Psoas muscle (tissue), 7 donors: ENCODE measurements at regions not wholly inside any gene's neighbourhood (a gene's known extent, or its start where the extent isn't known, plus 50 kb on each side); places are given as distances from the start of the nearest gene placed in this dataset.
A peak's percentile ranks its signal among the peaks of the same experiment; 100 is the strongest.

ENCODE experiments used
- ATAC-seq, 4 donors: fragments of 200-7000 bp; cut with Tn5 transposase; one replicate each; pipeline ENCODE4 v1.9.1; 2020; ENCODE audit warnings: moderate library complexity in 3 of 4, mild to moderate bottlenecking in 2 of 4
- DNase-seq, 2 donors: peaks; one replicate each; pipeline ENCODE4 v3.0.0-alpha.2; 2020
- H3K27ac ChIP-seq: fragments of 200-600 bp; one replicate; pipeline ENCODE4 v1.8.0; 2022
- H3K27me3 ChIP-seq, 3 donors: fragments of 200-600 bp in 1 of 3; one replicate each; pipeline versions ENCODE4 v1.6.1 to v1.8.0; 2013 to 2022; ENCODE audit warnings: low read length in 2 of 3, mild to moderate bottlenecking in 2 of 3, moderate library complexity in 1 of 3; ENCODE audit not compliant: insufficient read depth in 3 of 3
- H3K36me3 ChIP-seq, 2 donors: fragments of 200-600 bp in 1 of 2; one replicate each; pipeline versions ENCODE4 v1.6.1 to v1.8.0; 2013 to 2022; ENCODE audit warnings: low read depth in 1 of 2, mild to moderate bottlenecking in 1 of 2, moderate library complexity in 1 of 2; ENCODE audit not compliant: insufficient read depth in 1 of 2
- H3K4me1 ChIP-seq: fragments of 200-600 bp; one replicate; pipeline ENCODE4 v1.8.0; 2022
- H3K4me3 ChIP-seq: fragments of 200-600 bp; one replicate; pipeline ENCODE4 v1.8.0; 2022; ENCODE audit warnings: mild to moderate bottlenecking
- H3K9me3 ChIP-seq: fragments of 200-600 bp; one replicate; pipeline ENCODE4 v1.8.0; 2022
- CTCF ChIP-seq: fragments of 200-600 bp; IDR thresholded peaks from one replicate; pipeline ENCODE4 v1.8.0; 2022; ENCODE audit warnings: antibody characterized with exemption
- WGBS, 3 donors: extraction: QIAGEN DNeasy Blood & Tissue Kit; methylation state at CpG; one replicate each; pipeline versions ENCODE4 v1.1.6 to v1.1.7; 2013; 5-methylcytosine and 5-hydroxymethylcytosine counted together
- intact Hi-C, 2 donors: fragments of 100-400 bp; cut with DNase I; formaldehyde crosslinking; loops; one replicate each; pipeline versions ENCODE4 v1.11.0 to v1.14.2; 2022
- donor health status: healthy with polysubstance abuse.
- donor health status: DM: no; HTN: no; CAD: no; lungs with moderate emphysema.
- donor health status: Bipolar disorder and iron deficiency.
- donor health status: healthy.
- donor health status: DM: yes; HTN: yes; CAD: no.
- donor health status: DM: no; HTN: no; CAD: no.
- donor health status: DM: yes; HTN: yes; CAD: no.

GRCh38 chr4:123121241-123121907, 199.0 kb upstream of the NUDT6 start:
- ATAC-seq (no peak), DNase-seq (no peak)
- H3K27me3 ChIP-seq: no peaks in the 10 kb centered on the region
- peaks cover 0 to 3% of the 10 kb centered on the region in 2 donors for H3K36me3 ChIP-seq
- no peak overlapping the region for H3K27ac ChIP-seq
- WGBS, 3 donors: 82 to 88% (median 86%) methylated on average over 2 of the region's 2 CpGs
- H3K4me3 ChIP-seq: no peak overlapping the region
- H3K4me1 ChIP-seq: no peaks in the 10 kb centered on the region
- no peaks in the 10 kb centered on the region for H3K9me3 ChIP-seq
- intact Hi-C loops: loop anchor here in 1 of 2 donors (10.0 kb wide), 1 partner anchor 533 kb away; no protein-coding TSS in a partner anchor
- TF ChIP-seq CTCF: no peak

DNA sequence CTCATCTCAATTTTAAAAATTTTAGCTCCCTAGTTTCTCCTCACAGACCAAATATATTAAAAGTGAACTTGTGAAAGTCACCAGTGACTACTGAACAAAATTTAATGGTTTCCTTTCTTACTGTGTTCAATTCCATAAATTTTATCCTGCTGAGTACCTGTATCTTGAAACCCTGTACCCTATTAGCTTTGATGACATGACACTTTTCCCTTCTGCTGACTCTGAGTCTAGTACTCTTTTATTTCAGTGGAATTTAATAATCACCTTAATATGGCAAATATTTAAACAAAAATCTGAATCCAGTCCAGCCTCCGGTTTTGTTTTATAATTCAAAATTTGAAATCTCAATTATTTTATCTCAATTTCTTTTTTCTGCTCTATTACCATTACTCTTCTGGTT, 203.1 kb upstream of the NUDT6 start:
- Histone ChIP-seq H3K4me3 (no peak overlapping the region), H3K9me3 (no peaks in the 10 kb centered on the region), H3K27me3 (no peaks in the 10 kb centered on the region), H3K36me3 (peaks cover 0 to 3% of the 10 kb centered on the region in 2 donors), H3K4me1 (no peaks in the 10 kb centered on the region), H3K27ac (no peak overlapping the region)
- ATAC-seq (no peak), DNase-seq (no peak)
- intact Hi-C loops: loop anchor here in 1 of 2 donors (5.0 to 10.0 kb wide), 3 partner anchors 272 to 987 kb away; partner anchors contain the start of gene SPRY1
- no peak for TF ChIP-seq CTCF
- WGBS, 3 donors: 85 to 89% (median 88%) methylated on average over 1 of the region's 1 CpG

DNA sequence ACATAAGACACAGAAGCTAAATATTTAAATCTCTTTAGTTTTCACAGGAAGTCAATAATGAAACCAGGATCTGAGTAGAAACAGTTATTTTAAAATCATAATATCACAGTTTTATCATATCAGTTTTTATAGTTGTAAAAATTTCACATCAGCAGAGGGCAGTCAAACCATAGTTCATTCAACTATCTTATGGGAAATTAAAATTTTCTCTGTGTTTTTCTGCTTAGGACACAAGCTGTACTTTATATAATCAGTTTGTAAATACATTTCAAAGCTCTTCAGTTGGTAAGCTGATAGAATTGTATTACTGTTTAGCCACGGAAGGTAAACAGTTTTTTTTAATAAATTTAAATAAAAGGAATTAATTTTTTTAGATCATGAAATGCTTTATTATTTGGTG, 204.8 kb upstream of the NUDT6 start:
- ATAC-seq: no peak
- no peaks in the 10 kb centered on the region for H3K4me1 ChIP-seq
- 42 to 58% (median 55%) methylated on average over 1 of the region's 1 CpG for WGBS, 3 donors
- peak; percentile 37 for TF ChIP-seq CTCF
- H3K9me3 ChIP-seq: no peaks in the 10 kb centered on the region
- H3K36me3 ChIP-seq: no peaks in the 10 kb centered on the region
- intact Hi-C loops: loop anchor here in 1 of 2 donors (5.0 to 10.0 kb wide), 3 partner anchors 270 to 985 kb away; partner anchors contain the start of gene SPRY1
- H3K27me3 ChIP-seq: no peaks in the 10 kb centered on the region
- H3K27ac ChIP-seq: no peak overlapping the region
- no peak overlapping the region for H3K4me3 ChIP-seq
- DNase-seq: no peak

DNA sequence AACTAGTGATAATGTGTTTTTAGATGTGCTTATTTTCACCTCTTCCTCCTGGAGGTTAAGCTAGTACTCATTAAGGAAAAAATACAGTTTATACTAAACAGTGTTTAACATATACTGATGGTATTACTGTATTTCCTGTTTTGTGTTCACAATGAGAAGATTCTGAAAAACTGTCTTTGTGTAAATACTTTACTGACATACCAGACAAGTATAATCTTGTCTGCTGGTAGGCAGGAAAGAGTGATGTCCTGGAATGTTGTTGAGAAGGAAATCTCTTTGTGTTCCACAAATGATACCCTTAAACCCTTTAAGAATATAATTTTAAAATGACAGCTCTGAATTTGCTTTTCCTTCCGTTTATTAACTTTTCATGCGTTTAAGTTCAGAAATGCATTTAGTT, 205.5 kb upstream of the NUDT6 start:
- no peaks in the 10 kb centered on the region for H3K9me3 ChIP-seq
- intact Hi-C loops: loop anchor here in 1 of 2 donors (5.0 to 10.0 kb wide), 3 partner anchors 269 to 984 kb away; partner anchors contain the start of gene SPRY1
- no peak for ATAC-seq
- no peak for DNase-seq
- no peak overlapping the region for H3K4me3 ChIP-seq
- no peak for TF ChIP-seq CTCF
- no peak overlapping the region for H3K27ac ChIP-seq
- no peaks in the 10 kb centered on the region for H3K4me1 ChIP-seq
- no peaks in the 10 kb centered on the region for H3K27me3 ChIP-seq
- H3K36me3 ChIP-seq: no peaks in the 10 kb centered on the region
- WGBS, 3 donors: 76 to 84% (median 77%) methylated on average over 2 of the region's 2 CpGs
